ENCODE measurements at regions not wholly inside any gene's neighbourhood (a gene's known extent, or its start where the extent isn't known, plus 50 kb on each side); places are given as distances from the start of the nearest gene placed in this dataset.
"Not testable (repeated sequence)": the region's sequence is repeated elsewhere in the genome, so short reads cannot be mapped to it uniquely, and the experiment has no call there.

DNA sequence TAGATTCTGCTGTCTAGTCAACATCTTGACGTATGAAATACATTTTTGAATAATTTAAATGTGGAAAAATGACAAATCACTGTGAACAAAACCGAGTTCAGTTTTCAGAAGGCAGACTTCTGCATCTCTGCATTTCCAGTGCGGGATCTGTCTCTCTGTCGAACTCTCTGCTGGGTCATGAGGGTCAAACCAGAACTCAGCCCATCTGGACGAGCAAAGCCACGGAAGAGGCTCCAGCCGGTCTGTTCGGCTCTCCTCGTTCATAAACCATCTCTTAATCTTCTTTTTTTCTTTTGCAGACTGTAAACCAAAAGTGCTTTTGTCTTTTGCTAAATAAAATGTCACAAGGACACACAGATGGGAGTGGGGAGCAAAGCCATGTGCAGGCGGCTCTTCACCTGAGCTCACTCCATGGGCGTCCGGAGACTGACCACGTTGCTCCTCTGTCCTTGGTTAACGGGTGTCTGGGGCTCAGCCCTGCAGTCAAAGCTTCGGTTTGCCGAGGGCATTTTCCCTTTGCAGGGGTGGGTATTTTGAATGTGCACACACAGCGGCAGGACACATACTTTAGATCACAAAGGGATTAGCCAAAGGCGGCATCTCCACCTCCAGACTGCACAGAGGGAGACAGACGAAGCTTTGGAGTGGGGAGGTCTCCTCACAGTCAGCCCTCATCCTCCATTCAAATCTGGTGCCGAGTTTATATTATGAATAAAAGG lies 737.9 kb upstream of the SALL3 start:
- DNase-seq: no peak

DNA sequence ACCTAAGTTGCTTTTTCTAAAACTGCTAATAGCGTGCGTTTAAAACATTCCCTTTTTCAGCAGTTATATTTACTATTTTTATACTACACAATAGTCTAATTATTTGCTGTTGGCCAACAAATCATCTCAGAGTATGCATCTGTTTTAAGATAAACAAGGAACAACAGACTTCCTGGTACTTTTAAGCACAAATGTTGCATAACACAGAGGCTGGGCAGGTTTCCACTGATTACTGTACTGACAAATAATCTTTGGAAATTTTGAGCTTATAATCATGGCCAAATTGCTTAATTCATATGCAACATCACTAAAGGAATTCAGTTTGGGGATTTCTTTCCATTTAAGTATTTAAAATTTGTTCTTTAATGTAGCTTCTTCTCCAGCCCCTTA lies 737.4 kb upstream of the SALL3 start:
- no peak for DNase-seq

DNA sequence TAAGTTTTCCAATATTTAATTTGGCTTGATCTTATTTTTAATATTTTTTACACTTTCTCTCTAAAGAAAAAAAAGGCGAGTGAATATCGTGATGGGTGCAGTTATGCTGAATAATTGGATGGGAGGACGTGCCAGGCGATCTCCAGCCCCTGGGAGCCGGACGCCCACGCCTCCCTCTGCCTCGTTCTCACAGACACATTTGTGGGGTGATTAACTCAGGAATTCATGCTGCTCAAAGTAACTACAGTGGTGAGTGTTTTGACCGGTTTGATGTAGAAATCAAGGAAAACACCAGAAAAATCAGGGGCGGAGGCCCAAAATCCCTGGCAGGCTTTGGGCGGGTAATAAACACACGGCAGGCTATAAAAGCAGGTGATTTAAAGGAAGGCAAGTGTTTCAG lies 736.8 kb upstream of the SALL3 start:
- DNase-seq: no peak

DNA sequence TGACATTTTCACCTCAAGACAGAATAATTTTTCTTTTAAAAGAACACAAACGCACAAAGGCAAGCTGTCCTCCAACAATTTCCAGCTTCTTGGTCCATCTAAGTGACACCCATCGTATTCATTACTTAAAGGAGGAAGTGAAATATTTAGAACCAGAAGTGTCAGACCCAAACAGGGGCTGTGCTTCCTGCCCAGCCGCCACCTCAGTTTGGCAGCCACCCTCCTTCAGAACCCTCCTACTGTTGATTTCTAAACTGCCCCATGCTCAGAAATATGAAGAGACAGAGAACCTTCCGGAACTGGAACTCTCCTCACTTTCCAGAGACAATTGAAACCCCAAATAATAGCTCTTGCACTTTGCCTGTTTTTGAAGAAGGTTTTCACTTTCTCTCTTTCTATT lies 734.8 kb upstream of the SALL3 start:
- no peak for DNase-seq

DNA sequence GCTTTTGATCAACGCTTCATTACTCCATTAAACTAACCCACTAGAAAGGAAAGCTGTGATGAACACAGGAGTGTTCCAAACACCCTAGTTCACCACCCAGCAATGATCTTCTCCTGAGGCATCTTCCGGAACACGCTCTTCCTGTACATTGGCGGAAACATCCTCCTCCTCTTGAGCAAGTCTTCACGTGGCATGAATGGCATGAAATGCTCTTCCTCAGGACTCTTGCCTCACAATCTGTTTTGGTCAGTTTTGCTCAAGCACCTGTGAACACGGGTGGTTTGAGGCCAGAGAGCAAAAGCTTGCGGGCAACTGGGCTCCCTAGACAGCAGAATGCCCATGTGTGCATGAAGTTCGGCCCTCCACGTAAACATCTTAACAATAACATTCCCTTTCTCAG lies 734.2 kb upstream of the SALL3 start:
- DNase-seq: no peak

DNA sequence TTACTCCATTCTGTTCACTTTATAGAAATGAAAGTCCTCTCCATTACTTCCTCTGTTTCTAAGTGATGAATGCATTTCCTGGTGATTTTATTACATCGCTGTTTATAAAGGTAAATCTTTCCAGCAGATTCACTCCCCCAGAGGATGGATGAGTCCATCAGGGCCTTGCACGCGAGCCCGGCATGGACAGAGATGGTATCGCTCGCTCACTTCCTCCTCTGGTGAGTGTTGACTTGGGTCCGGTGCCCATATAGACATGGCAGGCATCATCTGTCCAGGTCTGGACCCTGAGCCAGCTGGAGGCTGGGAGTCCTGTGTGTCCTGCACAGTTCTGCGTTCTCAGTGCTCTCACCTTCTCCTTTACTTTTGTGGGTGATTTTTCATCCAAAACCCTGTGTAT lies 733.6 kb upstream of the SALL3 start:
- DNase-seq: no peak

DNA sequence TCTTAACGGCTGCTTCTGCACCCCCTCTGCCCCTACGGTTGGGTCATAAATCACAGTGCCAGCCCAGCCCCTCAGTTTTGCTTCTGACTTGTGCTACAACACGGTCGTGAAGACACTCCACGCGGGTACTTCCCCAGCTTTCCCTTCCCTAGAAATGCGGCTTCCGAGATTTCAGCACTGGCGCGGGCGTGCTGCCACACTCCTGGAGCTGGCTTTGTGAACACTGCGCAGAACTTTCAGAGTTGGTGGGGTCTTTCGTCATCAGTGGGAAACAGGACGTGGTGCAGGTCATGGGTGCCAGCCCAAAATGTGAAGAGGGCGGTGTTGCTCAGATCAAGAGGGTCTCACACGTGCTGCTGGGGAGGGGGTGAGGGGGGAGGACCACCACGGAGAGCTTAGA lies 733.0 kb upstream of the SALL3 start:
- no peak for DNase-seq

DNA sequence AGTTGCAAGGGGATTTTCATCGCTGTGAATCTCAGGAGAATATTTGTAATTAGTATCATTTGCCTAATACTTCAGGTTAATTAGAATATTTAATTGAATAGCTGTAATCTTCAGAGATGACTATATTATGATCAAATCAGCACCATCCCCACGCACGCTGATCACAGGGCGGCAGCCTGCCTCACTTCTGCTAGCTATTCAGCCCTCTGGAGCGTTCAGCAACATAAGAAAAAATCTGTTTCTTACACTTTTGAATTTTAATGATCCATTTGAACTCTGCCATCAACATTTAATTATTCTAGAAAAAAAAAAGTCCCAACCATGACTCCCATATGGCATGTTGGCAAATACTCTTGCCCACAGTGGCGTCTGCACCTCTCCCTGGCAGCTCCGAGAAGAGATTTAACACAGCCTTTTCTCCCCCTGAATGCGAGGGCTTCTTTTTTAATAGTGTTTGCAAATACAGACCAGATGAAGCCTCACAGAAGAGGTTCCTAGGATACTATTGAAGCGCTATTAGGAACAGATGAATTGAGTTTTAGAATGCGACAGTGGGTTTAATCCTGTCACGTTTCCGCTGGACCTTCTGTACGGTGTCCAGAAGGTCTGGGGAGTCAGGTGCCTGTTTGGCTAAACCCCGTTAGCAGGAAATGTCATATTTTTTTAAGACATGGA lies 731.9 kb upstream of the SALL3 start:
- no peak for DNase-seq

DNA sequence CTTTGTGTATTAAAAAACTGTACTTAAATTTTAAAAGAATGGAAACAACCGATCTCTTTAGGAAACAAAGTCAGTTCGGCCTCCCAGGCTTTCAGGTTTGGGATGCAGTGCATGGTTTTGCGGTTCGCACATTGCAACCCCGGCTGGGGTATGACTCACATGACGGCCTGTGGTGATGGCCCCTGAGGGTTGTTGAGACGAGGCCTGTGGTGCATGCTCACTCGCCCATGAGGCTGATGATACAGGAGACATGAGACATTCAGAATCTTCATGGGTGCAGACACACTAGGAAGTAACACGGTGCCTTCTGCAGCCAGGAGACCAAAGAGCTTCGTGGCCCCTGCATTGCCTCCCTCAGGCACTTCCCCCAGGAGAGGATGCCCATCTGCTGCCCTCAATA lies 724.6 kb upstream of the SALL3 start:
- no peak for DNase-seq

DNA sequence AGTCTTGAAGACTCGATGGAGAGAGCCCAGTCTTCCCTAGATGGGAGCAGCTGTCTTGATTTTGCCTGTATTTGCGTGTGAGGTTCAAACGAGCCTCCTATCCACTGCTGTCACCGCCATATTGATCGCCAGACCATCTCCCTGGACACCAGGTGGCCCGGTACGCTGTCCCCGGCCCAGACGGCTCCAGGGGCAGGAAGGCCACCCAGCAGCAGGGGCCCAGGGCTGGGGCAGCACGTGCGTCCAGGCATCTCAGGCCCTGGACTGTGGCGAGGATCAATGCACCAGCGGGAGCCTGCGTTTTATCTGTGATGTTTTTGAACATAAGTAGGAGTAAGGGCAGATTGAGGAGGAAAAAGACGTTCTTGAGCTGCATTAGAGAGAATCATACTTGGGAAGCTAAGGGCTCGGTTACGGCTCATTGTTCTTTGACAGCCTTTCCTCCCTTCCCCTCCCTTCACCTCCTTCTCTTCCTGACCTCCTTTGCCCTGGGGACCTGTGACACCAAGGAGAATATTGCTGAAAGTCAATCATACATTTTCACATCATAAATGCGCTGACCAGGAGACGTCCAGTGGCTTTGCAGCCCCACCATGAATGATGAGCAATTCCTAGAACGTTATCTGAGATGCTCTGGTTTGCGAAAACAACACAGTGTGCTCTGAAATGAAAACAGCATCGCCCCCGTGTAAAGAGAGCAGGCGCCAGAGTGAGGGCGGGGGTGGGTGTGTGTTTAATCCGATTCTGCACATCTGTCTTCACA lies 711.2 kb upstream of the SALL3 start:
- no peak for DNase-seq

DNA sequence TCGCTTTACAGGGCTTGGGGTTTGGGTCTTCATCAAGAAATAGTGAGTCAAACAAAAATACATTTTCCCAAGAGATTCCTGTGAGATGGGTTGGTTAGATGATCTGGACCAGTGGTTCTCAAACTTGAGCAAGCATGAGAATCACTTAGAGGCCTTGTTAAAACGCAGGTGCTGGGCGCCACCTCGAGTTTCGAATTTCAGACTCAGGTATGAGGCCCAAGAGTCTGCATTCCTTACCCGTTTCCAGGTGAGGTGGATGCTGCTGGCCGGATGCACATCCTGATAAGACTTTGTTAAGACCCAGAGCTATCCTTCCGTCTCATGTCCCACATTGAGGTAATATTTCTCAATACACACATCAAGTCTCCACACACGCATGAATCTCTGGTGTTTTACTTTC lies 707.8 kb upstream of the SALL3 start:
- DNase-seq: no peak

DNA sequence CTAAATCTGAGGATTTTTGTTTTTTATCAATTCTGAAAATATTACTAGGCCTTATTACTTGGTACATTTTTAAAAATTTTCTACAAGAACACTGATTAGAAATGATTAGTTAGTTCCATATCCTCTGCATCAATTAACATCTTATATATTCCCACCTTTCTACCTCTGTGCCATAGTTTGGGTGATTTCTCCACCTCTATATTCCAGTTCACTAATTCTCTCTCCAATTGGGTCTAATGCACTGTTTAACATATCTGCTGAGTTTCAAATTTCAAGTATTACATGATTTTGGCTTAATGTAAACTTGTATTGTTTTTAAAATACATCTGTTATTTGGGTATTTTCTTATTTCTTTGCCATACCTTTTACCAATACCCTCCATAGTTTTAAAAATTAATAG lies 705.7 kb upstream of the SALL3 start:
- no peak for DNase-seq

DNA sequence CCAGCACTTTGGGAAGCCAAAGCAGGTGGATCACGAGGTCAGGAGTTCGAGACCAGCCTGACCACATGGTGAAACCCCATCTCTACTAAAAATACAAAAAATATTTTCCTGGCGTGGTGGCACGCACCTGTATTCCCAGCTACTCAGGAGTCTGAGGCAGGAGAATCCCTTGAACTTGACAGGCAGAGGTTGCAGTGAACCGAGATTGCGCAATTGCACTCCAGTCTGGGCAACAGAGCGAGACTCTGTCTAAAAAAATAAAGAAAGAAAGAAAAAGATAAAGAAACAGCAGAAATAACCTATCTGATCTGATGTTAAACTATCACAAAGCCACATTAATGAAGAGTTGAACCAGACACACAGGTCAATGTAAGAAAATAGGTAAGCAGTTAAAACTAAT lies 696.2 kb upstream of the SALL3 start:
- not testable (repeated sequence) for DNase-seq

DNA sequence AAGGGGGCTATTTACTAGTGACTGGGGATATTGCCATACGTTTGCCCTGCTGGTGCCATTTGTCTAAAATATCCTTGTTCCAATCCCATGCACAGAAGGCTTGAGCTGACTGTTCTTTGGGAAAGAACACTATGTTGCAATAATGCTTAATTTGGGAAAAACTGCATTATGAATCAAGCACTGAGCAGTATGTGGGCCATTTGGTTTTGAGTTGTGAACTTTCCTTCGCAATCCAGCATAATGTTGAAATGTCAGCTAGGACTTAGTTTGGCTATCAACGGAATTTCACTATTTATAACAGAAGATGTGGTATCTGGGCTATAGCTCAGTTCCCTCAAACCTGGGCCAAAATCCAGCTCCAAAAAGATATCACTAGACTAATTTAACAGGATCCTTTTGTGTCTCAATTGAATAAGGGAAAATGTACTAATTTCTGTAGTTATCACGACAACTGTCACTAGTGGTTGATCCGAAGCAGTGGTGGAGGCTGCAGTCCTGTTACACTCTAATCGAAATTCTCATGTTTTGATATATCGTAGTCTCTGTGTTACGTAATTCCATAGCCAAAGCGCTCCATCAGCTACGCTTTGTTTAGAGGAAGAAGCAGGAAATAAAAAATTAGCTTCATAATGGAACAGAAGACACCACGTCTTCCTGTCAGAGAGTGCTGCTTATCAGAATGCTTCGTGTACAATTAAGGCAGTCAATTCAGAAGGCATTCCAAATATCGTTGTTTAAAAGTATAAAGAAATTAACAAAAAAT lies 686.8 kb upstream of the SALL3 start:
- no peak for DNase-seq

DNA sequence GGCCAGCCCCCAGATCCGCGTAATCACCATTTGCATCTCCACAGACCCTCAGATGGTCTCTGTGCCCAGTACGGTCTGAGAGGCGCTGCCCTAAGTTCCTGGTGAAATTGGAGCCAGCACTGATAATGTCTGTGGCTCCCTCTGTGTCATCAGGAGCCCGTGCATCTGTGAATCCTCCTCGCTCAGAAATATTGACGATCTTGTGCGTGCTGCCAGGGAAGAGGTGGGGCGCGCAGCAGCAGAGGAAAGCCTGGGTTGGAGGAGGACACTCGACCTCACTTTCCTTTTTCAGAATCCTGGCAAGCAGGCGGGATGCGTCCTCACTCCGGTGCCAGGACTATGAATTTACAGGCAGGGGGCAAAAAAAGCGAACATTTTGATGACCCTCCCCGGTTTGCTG lies 686.1 kb upstream of the SALL3 start:
- no peak for DNase-seq

DNA sequence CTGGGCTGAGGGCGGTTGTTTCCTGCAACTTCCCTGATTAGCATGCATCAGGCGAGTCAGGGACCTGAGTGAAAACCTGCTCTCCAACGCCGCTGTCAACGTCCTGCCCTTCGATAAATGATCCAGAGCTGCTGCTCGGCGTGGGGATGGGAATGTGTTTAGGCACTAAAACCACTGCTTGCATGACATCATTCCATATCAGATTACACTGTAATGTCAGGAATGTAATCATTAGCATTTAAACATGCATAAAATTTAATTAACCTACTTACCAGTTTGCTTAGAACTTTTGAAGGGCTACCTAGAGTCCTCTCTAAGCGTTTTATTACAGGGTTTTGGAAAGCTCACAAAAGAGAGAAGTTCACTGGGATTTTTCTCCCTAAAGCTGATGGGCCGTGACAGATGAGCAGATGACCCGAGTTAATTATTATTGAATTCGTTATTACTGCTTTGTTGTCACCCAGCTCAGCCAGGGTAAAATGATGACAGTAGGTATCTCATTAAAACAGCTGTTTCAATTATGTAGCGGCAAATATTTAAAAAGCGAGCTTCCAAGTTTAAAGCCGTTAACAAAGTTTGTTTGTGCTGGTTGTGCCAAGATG lies 685.6 kb upstream of the SALL3 start:
- no peak for DNase-seq

DNA sequence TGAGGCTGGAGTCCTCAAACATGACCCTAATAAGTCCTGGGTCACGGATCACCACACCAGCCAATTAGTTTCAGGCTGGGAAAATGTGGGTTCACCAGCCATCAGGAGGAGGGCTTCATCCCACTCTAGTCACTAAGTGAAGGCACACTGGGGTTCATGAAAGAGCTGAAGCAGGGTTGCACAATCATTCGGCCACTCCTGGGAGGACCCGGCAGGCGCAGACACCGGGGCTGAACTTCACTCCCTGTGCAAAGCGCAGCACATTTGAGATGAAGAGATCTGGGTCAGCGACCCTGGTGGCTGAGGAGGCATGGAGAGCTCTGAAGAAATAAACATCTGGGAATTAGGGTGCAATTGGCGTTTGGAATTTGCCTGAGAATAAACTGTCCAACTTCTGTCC lies 684.4 kb upstream of the SALL3 start:
- DNase-seq: no peak

DNA sequence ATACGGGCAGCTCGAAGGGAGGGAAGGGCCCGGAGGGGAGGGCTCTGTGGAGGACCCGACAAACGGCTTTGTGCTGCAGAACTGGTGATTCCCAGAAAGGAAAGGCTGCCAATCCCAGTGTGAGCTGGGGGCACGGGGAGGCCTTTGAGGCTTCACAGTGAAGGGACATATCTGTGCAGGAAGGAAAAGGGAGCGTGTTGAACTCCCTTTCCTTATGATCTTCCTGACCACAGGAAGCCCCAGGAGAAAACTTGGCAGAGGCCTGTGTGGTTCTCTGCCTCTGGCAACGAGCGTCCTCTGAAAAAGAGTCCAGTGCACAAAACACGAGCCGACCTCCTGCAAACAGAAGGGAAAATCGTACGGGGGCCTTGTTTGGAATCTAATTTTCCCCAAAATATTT lies 683.5 kb upstream of the SALL3 start:
- no peak for DNase-seq

DNA sequence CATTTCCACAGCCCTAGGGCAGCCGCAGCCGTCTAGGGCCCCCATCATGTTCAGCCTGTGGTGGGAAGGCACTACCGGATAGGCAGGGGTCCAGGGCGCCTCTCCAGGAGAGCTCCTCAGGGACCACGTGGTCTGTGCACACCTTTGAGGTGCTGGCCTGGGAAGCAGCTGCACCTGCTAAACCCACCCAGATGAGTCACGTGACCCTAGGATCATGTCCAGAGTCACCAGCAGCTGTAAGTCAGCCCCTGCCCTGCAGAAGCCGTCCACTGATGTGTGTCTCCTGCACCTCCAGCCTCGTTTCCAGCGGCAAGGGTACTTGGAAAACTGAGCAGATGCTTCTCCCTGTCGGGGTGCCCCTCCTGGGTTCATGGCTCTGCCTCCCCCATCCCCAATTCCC lies 682.6 kb upstream of the SALL3 start:
- no peak for DNase-seq

DNA sequence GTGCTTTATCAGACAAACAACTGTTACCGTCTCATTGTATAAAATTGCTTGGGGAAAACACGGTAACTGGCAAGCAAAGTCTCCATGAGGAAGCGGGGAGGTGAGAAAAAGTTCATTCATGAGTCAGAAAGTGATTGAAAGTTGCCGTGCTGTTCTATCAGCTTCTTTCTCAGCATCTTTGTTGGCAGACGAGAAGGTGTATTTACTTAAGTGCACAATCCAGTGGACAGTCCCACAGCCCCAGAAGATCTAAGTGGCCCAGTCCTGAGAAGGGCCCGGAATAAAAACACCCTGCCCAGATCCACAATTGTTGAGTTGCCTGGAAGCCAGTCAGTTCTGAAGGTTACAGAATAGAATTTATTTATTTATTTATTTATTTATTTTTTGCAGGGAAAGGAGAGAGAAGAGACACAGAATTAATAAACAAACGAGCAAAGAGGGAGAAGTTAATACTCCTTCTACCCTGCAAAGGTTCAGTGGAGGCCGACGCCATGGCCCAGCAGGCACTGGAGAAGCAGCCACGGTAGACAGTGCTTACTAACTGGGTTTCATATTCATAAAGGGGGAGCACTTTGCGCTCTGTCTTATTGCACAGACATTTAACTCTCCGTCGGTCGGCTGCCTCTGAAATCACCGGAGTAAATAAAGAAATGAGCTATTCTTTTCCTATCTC lies 676.0 kb upstream of the SALL3 start:
- no peak for DNase-seq

DNA sequence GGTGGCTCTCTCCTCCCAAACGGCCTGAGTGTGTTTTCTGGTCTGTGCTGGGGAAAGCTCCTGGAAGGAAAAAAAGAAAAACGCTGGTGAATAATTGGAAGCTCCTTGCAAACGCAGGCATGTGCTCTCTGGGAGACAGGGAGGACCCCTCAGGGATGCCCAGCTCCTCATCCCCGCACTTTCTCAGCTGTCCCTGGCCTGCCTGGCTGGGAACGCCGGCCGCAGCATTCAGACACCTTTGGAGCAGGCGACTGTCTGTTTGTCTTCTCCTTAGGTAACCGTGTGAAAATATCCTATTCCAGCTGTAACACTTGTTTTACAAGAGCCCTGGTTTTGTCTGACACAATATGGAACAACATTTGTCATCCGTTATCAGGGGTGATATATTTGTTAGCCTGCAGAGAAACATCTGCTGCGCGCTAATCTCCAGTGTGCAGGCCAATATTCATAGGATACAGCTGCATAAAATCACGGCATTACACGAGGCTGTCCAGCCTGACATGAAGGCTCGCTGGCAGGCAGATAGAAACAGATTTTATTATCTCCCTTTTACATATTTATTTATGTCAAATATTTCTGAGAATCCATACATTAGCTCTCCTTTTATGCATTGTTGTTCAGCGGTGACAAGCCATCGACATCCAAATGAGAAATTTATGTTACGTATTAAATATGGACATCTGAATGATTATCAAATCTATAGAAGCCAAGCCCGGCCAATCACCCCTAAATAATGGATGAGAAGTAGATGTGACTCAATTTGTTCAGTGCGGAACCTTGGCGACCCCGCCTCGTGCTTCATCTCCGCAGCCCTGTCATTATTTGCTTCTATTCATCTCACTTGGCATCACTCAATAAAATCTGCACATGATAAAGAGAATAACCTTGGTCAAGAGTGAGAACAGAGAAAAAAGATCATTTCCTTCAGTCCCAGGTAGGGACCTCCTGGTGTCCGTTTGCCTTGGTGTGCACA lies 675.1 kb upstream of the SALL3 start:
- no peak for DNase-seq

Measured in activated CD4-positive, alpha-beta T cell treated with anti-CD3 and anti-CD28 coated beads for 48 hours (primary cell).